ENCODE measurements at regions not wholly inside any gene's neighbourhood (a gene's known extent, or its start where the extent isn't known, plus 50 kb on each side); places are given as distances from the start of the nearest gene placed in this dataset.

- intact Hi-C loops (cut with micrococcal nuclease): no loop called here
- no peaks in the 10 kb centered on the region for H3K4me1 ChIP-seq (ENCODE audit: insufficient read depth, low read length)
- ChIA-PET CTCF (no interaction called here), POLR2A (ENCODE audit: unreplicated experiment) (no interaction called here)
- no peak for TF ChIP-seq CTCF (conservative IDR thresholded peaks at IDR 0.05; ENCODE audit: low read depth, low read length)
- TF ChIP-seq EZH2phosphoT487 (IDR thresholded peaks at IDR 0.05; ENCODE audit: borderline replicate concordance, low read length): no peak
- TF ChIP-seq EZH2 (IDR thresholded peaks at IDR 0.05; ENCODE audit: low read length, unreplicated experiment): no peak
- no TSS peak for BruUV-seq (replicated peaks)
- no peak overlapping the region for H3K9ac ChIP-seq (ENCODE audit: low read length)
- no peaks in the 10 kb centered on the region for H4K20me1 ChIP-seq (ENCODE audit: low read length)
- H3K27ac ChIP-seq (ENCODE audit: low read length): no peak overlapping the region
- no peaks in the 10 kb centered on the region for H3K79me2 ChIP-seq (ENCODE audit: low read length)
- DNase-seq: no peak
- H3K4me3 ChIP-seq (ENCODE audit: low read length): no peak overlapping the region
- H2AFZ ChIP-seq (ENCODE audit: low read length): no peak overlapping the region
- H3K36me3 ChIP-seq (ENCODE audit: low read depth, low read length): no peaks in the 10 kb centered on the region
- H3K4me2 ChIP-seq (ENCODE audit: low read length): no peak overlapping the region
- H3K9me3 ChIP-seq (ENCODE audit: low read length): no peaks in the 10 kb centered on the region
- H3F3A ChIP-seq (ENCODE audit: low read length, unreplicated experiment): no peaks in the 10 kb centered on the region
- H3K9me2 ChIP-seq (replicated peaks; ENCODE audit: low read length): no peaks in the 10 kb centered on the region
- no peaks in the 10 kb centered on the region for H3K27me3 ChIP-seq (ENCODE audit: low read length)
- no peak for ATAC-seq
Measured at GRCh38 chr6:167570460-167571400, 245.8 kb downstream of the TTLL2 start.

GRCh38 chr6:167571550-167571949, 246.7 kb downstream of the TTLL2 start:
- ATAC-seq: no peak
- Histone ChIP-seq H3K27ac (ENCODE audit: low read length) (no peak overlapping the region), H3K4me1 (ENCODE audit: insufficient read depth, low read length) (no peaks in the 10 kb centered on the region), H3K36me3 (ENCODE audit: low read depth, low read length) (no peaks in the 10 kb centered on the region), H3F3A (ENCODE audit: low read length, unreplicated experiment) (no peaks in the 10 kb centered on the region), H3K27me3 (ENCODE audit: low read length) (no peaks in the 10 kb centered on the region), H2AFZ (ENCODE audit: low read length) (no peak overlapping the region), H3K79me2 (ENCODE audit: low read length) (no peaks in the 10 kb centered on the region), H3K9ac (ENCODE audit: low read length) (no peak overlapping the region), H3K9me2 (replicated peaks; ENCODE audit: low read length) (no peaks in the 10 kb centered on the region), H3K9me3 (ENCODE audit: low read length) (no peaks in the 10 kb centered on the region), H3K4me2 (ENCODE audit: low read length) (no peak overlapping the region), H3K4me3 (ENCODE audit: low read length) (no peak overlapping the region), H4K20me1 (ENCODE audit: low read length) (no peaks in the 10 kb centered on the region)
- POLR2A ChIA-PET (ENCODE audit: unreplicated experiment): no interaction called here
- CTCF ChIA-PET: no interaction called here
- BruUV-seq (replicated peaks): no TSS peak
- intact Hi-C loops (cut with micrococcal nuclease): no loop called here
- no peak for DNase-seq
- TF ChIP-seq CTCF (conservative IDR thresholded peaks at IDR 0.05; ENCODE audit: low read depth, low read length): no peak
- no peak for TF ChIP-seq EZH2phosphoT487 (IDR thresholded peaks at IDR 0.05; ENCODE audit: borderline replicate concordance, low read length)
- no peak for TF ChIP-seq EZH2 (IDR thresholded peaks at IDR 0.05; ENCODE audit: low read length, unreplicated experiment)

GRCh38 chr6:167572106-167572505, 247.2 kb downstream of the TTLL2 start:
- H3F3A ChIP-seq (ENCODE audit: low read length, unreplicated experiment): no peaks in the 10 kb centered on the region
- DNase-seq (no peak), ATAC-seq (no peak)
- no peaks in the 10 kb centered on the region for H3K36me3 ChIP-seq (ENCODE audit: low read depth, low read length)
- CTCF ChIA-PET: no interaction called here
- no peaks in the 10 kb centered on the region for H3K27me3 ChIP-seq (ENCODE audit: low read length)
- H3K4me2 ChIP-seq (ENCODE audit: low read length): no peak overlapping the region
- intact Hi-C loops (cut with micrococcal nuclease): no loop called here
- H3K4me3 ChIP-seq (ENCODE audit: low read length): no peak overlapping the region
- H3K4me1 ChIP-seq (ENCODE audit: insufficient read depth, low read length): no peaks in the 10 kb centered on the region
- POLR2A ChIA-PET (ENCODE audit: unreplicated experiment): no interaction called here
- TF ChIP-seq CTCF (conservative IDR thresholded peaks at IDR 0.05; ENCODE audit: low read depth, low read length) (no peak), EZH2 (IDR thresholded peaks at IDR 0.05; ENCODE audit: low read length, unreplicated experiment) (no peak), EZH2phosphoT487 (IDR thresholded peaks at IDR 0.05; ENCODE audit: borderline replicate concordance, low read length) (no peak)
- H3K79me2 ChIP-seq (ENCODE audit: low read length): no peaks in the 10 kb centered on the region
- H4K20me1 ChIP-seq (ENCODE audit: low read length): no peaks in the 10 kb centered on the region
- no TSS peak for BruUV-seq (replicated peaks)
- no peak overlapping the region for H2AFZ ChIP-seq (ENCODE audit: low read length)
- no peak overlapping the region for H3K9ac ChIP-seq (ENCODE audit: low read length)
- H3K9me2 ChIP-seq (replicated peaks; ENCODE audit: low read length): no peaks in the 10 kb centered on the region
- H3K9me3 ChIP-seq (ENCODE audit: low read length): no peaks in the 10 kb centered on the region
- no peak overlapping the region for H3K27ac ChIP-seq (ENCODE audit: low read length)
